Renal cortex interstitium (tissue), 11 donors: ENCODE measurements at regions not wholly inside any gene's neighbourhood (a gene's known extent, or its start where the extent isn't known, plus 50 kb on each side); places are given as distances from the start of the nearest gene placed in this dataset.
"Not testable (repeated sequence)": the region's sequence is repeated elsewhere in the genome, so short reads cannot be mapped to it uniquely, and the experiment has no call there.

Experiments
- DNase-seq, 11 donors: peaks; one replicate each; pipeline ENCODE4 v3.0.0-alpha.2; 2013; ENCODE audit warnings: low read depth in 9 of 11, low spot score in 4 of 11; ENCODE audit errors: extremely low read depth in 1 of 11

DNA sequence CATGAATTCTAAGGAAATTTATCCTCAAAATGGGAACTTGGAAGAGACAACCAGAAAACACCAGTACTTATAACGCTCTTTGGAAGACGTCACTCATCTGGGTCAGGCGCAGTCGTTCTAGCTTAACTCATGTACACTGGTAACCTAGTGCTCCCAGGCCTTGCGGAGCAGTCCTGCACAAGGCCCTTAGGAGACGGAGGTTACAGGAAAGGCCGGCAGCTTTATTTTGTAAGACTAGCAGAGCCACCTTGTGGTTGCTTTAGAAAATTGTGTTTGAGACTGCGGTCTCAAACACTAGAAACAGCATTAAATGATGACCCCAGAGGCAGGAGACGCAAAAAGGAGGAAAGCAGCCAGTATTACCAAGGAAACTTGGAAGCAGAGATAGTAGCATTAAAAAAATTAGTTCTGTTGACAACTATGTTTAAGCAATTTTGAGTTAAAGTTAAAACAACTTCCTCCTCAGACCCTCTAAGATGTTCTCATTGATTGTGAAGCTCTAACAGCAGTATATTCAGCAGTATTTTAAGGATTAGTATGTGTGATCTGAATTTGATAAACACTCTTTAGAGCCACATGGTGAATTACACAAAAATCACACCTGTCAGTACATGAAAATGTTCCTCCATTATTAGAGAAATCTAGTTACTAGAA lies 141.9 kb upstream of the C2CD4B start:
- DNase-seq, result peak; percentile 29 to 73 (median 51)

GRCh38 chr15:62307551-62307950 lies 142.5 kb upstream of the C2CD4B start:
- no peak for DNase-seq

DNA sequence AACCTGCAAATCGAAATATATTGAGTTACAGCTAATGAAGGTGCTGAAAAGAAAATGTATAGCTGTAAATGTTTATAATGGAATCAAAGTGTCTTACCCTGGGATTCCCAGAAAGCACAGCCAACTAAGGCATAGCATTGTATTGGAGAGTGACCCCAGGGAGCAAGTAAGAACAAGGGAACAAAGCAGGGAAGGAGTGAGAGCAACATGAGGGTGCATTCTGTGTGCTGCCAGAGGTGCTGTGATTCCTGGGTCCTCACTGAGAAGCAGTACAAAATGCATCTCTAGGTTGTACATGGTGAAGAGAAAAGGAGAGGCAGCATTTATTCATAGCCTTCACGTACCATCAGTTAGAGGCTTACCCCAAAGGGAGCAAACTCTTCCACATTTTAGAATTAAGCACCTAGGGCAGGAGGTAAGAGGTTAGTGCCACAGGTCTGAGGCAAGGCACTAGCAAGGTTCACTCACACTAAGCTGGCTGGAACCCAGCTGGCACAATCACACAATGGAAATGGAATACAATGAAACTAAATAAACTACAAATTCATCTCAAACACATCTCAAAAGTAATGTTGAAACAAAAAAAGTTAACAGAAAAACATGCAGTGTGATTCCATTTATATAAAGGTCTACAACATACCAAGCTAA lies 151.5 kb upstream of the C2CD4B start:
- DNase-seq, result no peak

GRCh38 chr15:62320259-62320658 lies 155.2 kb upstream of the C2CD4B start:
- no peak for DNase-seq

DNA sequence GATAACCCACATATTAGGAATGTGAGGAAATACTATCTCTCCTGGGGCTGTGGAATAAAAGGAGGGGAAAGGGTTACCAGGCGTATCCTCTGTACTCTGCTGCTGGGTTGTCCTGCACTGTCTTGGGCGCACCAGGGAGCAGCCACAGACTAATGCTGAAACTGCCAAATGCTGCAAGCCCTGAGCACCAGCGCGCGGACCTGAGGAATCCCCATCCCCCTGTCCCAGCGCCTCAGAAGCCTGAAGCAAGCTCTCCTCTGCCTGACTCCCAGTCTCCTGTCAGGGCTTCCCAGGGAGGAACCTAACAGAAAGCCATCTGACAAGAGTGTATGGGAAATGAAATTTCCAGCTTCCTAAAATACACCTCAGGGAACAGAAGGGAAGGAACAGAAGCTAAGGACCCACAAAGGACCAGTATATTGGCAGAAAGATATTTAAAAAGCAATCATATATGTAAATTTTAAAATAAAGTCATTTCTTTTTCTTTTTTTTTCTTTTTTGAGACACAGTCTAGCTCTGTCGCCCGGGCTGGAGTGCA lies 158.3 kb upstream of the C2CD4B start:
- DNase-seq, result no peak

GRCh38 chr15:62324382-62324781 lies 159.3 kb upstream of the C2CD4B start:
- no peak for DNase-seq

DNA sequence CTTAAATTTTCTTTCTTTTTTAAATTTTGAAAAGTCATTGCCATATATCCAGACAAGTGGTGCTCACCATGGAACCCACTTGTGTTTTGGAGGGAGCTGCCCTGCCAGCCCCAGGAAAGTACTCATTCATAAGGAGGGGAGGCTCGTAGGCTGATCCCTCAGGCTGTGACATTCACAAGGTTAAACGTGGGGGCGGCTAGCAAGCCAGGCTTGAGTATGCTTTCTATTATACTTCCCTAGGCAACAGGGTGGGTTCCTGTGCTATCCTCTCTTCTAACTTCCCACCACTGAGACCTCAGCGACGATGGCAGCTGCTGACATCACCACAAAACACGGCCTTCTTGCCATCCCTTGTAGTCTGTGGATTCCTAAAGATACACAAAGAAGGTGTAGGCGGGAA lies 160.5 kb upstream of the C2CD4B start:
- DNase-seq, result no peak

DNA sequence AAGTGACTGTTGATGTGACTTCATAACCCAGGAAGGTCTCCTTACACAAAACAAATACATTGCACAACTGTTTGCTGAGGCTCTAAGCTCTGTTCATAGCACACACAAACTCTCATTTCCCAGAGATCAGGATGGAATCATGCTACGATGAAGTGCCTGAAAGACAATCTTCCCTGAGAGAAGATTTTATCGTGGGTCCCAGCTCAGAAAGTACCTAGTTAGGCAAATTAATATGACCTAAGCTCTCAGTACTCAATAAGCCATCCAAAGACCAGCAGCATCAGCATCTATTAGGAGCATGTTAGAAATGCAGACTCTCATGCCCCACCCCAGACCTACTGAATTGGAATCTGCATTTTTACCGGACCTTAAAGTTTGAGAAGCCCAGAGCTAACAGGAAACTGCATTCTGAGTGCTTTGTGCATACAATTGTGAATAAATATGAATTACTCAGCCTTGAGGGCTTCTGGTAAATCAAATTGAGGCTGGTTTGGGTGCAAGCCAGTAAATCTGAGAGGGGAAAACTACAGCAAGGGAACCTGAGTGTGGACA lies 161.5 kb upstream of the C2CD4B start:
- no peak for DNase-seq

DNA sequence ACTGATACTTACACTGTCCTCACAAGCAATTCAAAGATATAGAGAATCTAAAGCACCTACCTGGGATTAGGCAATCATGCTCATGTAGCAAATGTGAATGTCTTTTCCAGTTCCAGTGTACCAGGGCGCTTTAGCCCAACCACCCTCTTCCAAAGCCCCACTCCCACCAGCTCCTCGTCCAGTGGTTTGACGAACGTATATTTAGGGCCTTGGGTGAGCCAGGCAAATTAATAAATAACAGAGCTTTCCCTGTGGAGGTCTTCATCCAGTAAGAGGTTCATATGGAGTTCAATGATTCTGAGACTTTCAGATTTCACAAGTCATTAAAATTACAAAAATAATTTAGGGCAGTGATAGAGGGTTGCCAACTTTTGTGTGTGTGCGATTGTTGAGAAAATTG lies 162.3 kb upstream of the C2CD4B start:
- DNase-seq, result peak in 1 of 11 donors; percentile 32

- not testable (repeated sequence) for DNase-seq
Observed at GRCh38 chr15:62332472-62332871, 167.4 kb upstream of the C2CD4B start.

- no peak for DNase-seq
Observed at GRCh38 chr15:62334536-62334935, 169.5 kb upstream of the C2CD4B start.

- no peak for DNase-seq
Observed at GRCh38 chr15:62337934-62338333, 172.8 kb upstream of the C2CD4B start.

DNA sequence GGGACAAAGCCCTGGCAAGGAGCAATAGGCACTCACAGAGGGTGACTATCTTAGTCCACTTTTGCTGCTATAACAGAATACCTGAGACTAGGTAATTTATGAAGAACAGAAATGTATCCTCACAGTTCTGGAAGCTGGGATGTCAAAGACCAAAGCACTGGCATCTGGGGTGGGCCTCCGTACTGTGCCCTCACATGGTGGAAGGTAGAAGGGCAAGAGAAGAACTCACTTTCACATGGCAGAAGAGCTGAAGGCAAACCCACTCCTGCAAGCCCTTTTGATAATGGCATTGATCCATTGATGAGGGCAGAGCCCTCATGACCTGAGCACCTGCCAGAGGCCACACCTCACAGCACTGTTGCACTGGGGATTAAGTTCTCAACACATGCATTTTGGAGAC lies 173.4 kb upstream of the C2CD4B start:
- no peak for DNase-seq

- no peak for DNase-seq
Observed at GRCh38 chr15:62342959-62343358, 177.9 kb upstream of the C2CD4B start.

- DNase-seq, result no peak
Observed at GRCh38 chr15:62343397-62343796, 178.3 kb upstream of the C2CD4B start.

- DNase-seq, result peak; percentile 45 to 85 (median 67)
Observed at GRCh38 chr15:62344806-62345539, 179.9 kb upstream of the C2CD4B start.

DNA sequence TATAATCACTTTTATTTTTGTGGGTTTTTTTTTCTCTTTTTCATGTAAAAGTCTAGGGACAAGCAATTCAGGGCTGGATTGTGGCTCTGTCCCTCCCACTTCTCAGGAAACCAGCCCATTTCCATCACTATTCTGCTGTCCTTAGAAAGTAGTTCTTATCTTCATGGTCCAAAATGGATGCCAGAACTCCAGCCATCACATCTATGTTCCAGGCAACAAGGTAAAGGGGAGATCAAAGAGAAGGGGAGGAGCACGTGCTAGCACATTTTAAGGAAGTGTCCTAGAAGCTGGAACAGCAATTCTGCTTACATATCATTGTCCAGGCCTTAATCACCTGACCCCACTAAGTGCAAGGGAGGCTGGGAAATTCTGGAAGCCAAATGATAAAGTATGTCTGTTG lies 181.1 kb upstream of the C2CD4B start:
- no peak for DNase-seq

- DNase-seq, result no peak
Observed at GRCh38 chr15:62348118-62348517, 183.0 kb upstream of the C2CD4B start.

DNA sequence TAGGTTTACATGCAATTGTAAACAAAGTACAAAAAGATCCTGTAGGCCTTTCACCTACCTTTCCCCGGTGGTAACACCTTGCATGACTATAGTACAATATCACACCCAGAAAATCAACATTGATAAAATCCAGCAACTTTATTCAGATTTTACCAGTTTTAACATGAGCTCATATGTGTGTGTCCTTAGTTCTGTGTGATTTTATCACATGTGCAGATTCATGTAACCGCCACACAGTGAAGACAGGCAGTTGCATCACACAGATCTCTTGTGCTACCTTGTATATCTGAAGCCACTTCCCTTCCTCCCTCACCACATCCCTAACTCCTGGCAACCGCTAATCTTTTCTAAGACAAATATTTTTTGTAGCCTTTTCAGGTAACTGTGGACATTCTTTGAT lies 183.5 kb upstream of the C2CD4B start:
- no peak for DNase-seq

DNA sequence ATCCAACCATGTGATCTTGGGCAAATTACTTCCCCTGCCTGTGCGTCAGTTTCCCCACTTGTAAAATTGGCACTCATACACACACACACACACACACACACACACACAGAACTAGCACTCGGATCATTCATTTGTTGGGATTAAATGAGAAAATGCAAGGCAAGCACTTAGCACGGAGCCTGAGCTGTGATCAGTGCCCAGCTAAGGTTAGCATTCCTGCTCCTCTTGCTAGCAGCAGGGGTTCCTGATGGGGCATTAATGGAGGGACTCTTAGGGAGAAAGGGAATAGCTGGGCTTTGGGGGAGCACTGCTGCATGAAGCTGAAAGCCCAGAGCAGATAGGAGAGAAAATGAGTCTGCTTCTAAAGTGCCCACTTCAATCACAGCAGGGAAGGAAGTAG lies 187.7 kb upstream of the C2CD4B start:
- no peak for DNase-seq
